ENCODE measurements at regions not wholly inside any gene's neighbourhood (a gene's known extent, or its start where the extent isn't known, plus 50 kb on each side); places are given as distances from the start of the nearest gene placed in this dataset.

GRCh38 chr7:104963991-104964385 is 50.0 kb upstream of the KMT2E start:
- peak; percentile 83 for DNase-seq (ENCODE audit: low read depth)
- no peak overlapping the region for H3K4me3 ChIP-seq (ENCODE audit: low read depth, low read length)
- no peak for TF ChIP-seq CTCF (IDR thresholded peaks at IDR 0.05; ENCODE audit: insufficient read depth, low read length)
